Activated B cell treated with CpG ODN at 0.5 μM for 24 hours (primary cell): ENCODE measurements at regions not wholly inside any gene's neighbourhood (a gene's known extent, or its start where the extent isn't known, plus 50 kb on each side); places are given as distances from the start of the nearest gene placed in this dataset.
"Not testable (repeated sequence)": the region's sequence is repeated elsewhere in the genome, so short reads cannot be mapped to it uniquely, and the experiment has no call there.

Experiments
- ATAC-seq: fragments of 200-7000 bp; cut with Tn5 transposase; one replicate; pipeline ENCODE4 v1.10.0; 2021; ENCODE audit warnings: low read depth, mild to moderate bottlenecking, moderate library complexity
- CTCF ChIA-PET: fragments of 350-600 bp; sonication (Branson Sonifier 250); formaldehyde crosslinking; loops from one replicate; lab custom pipeline; 2021; ENCODE audit warnings: antibody characterized with exemption; lab: Charles Lee
- POLR2A ChIA-PET: fragments of 350-600 bp; sonication (Branson Sonifier 250); formaldehyde crosslinking; loops from one replicate; lab custom pipeline; 2021; ENCODE audit warnings: antibody characterized with exemption; lab: Charles Lee
- DNase-seq: peaks from one replicate; pipeline ENCODE4 v3.0.0; 2022
- H3K27ac Mint-ChIP-seq: one replicate; pipeline ENCODE4 v1.8.0; 2020; ENCODE audit warnings: mixed read lengths
- H3K27me3 Mint-ChIP-seq: one replicate; pipeline ENCODE4 v1.8.0; 2021; ENCODE audit warnings: mixed read lengths
- H3K36me3 Mint-ChIP-seq: one replicate; pipeline ENCODE4 v1.8.0; 2021; ENCODE audit warnings: low read depth, mixed read lengths
- H3K4me1 Mint-ChIP-seq: one replicate; pipeline ENCODE4 v1.8.0; 2021; ENCODE audit warnings: mixed read lengths
- H3K4me3 Mint-ChIP-seq: one replicate; pipeline ENCODE4 v1.8.0; 2020; ENCODE audit warnings: mild to moderate bottlenecking, mixed read lengths
- H3K9me3 Mint-ChIP-seq: one replicate; pipeline ENCODE4 v1.8.0; 2020; ENCODE audit warnings: mixed read lengths
- CTCF ChIP-seq: fragments of 200-600 bp; IDR thresholded peaks from one replicate; pipeline ENCODE4 v1.8.0; 2022; ENCODE audit warnings: antibody characterized with exemption, mild to moderate bottlenecking
- intact Hi-C: fragments of 100-400 bp; cut with micrococcal nuclease; formaldehyde crosslinking; loops from one replicate; pipeline ENCODE4 v1.15.1; 2024

- ChIA-PET POLR2A (no interaction called here), CTCF (no interaction called here)
- Mint-ChIP-seq H3K27ac (no peak overlapping the region), H3K9me3 (peaks cover under 1% of the 10 kb centered on the region), H3K27me3 (peaks cover 2% of the 10 kb centered on the region), H3K4me3 (no peak overlapping the region), H3K4me1 (peaks cover 7% of the 10 kb centered on the region), H3K36me3 (no peaks in the 10 kb centered on the region)
- ATAC-seq, result no peak
- no peak for DNase-seq
- intact Hi-C loops, result no loop called here
- no peak for TF ChIP-seq CTCF
Observed at GRCh38 chr1:59199719-59200376, 97.0 kb upstream of the FGGY start.

- Mint-ChIP-seq H3K36me3 (no peaks in the 10 kb centered on the region), H3K4me1 (peaks cover 7% of the 10 kb centered on the region), H3K27me3 (peaks cover 2% of the 10 kb centered on the region), H3K4me3 (no peak overlapping the region), H3K27ac (no peak overlapping the region), H3K9me3 (peaks cover 2% of the 10 kb centered on the region)
- no peak for TF ChIP-seq CTCF
- ChIA-PET CTCF (no interaction called here), POLR2A (no interaction called here)
- DNase-seq, result no peak
- intact Hi-C loops, result no loop called here
- ATAC-seq, result no peak
Observed at GRCh38 chr1:59201341-59201740, 95.6 kb upstream of the FGGY start.

GRCh38 chr1:59202455-59202854 lies 94.4 kb upstream of the FGGY start:
- Mint-ChIP-seq H3K27me3 (peaks cover 2% of the 10 kb centered on the region), H3K4me1 (peaks cover 7% of the 10 kb centered on the region), H3K27ac (no peak overlapping the region), H3K36me3 (no peaks in the 10 kb centered on the region), H3K4me3 (no peak overlapping the region), H3K9me3 (peaks cover 2% of the 10 kb centered on the region)
- no peak for TF ChIP-seq CTCF
- ATAC-seq (no peak), DNase-seq (no peak)
- intact Hi-C loops, result no loop called here
- CTCF ChIA-PET, result no interaction called here
- POLR2A ChIA-PET, result no interaction called here

- no peak overlapping the region for H3K27ac Mint-ChIP-seq
- intact Hi-C loops, result no loop called here
- ATAC-seq (no peak), DNase-seq (no peak)
- no peak for TF ChIP-seq CTCF
- peaks cover 7% of the 10 kb centered on the region for H3K9me3 Mint-ChIP-seq
- peaks cover 7% of the 10 kb centered on the region for H3K4me1 Mint-ChIP-seq
- H3K36me3 Mint-ChIP-seq, result no peaks in the 10 kb centered on the region
- ChIA-PET POLR2A (no interaction called here), CTCF (no interaction called here)
- H3K27me3 Mint-ChIP-seq, result peaks cover 2% of the 10 kb centered on the region
- H3K4me3 Mint-ChIP-seq, result no peak overlapping the region
Observed at GRCh38 chr1:59204001-59204400, 92.9 kb upstream of the FGGY start.

GRCh38 chr1:59206616-59207015 lies 90.3 kb upstream of the FGGY start:
- H3K27ac Mint-ChIP-seq, ATAC-seq, H3K27me3 Mint-ChIP-seq, H3K4me3 Mint-ChIP-seq, H3K36me3 Mint-ChIP-seq, H3K4me1 Mint-ChIP-seq, intact Hi-C loops, DNase-seq, CTCF ChIA-PET, H3K9me3 Mint-ChIP-seq: not testable (repeated sequence)
- POLR2A ChIA-PET, result interaction anchor here (0.7 kb wide), 2 partner anchors 92 to 423 kb away, joined by 3 read pairs; partner anchors contain the start of gene JUN

- H3K9me3 Mint-ChIP-seq, ATAC-seq, CTCF ChIA-PET, intact Hi-C loops, H3K27ac Mint-ChIP-seq, H3K4me1 Mint-ChIP-seq, H3K4me3 Mint-ChIP-seq, DNase-seq, H3K27me3 Mint-ChIP-seq, POLR2A ChIA-PET, H3K36me3 Mint-ChIP-seq: not testable (repeated sequence)
Observed at GRCh38 chr1:59210430-59210829, 86.5 kb upstream of the FGGY start.
